GM12874 (cell line): ENCODE measurements at regions not wholly inside any gene's neighbourhood (a gene's known extent, or its start where the extent isn't known, plus 50 kb on each side); places are given as distances from the start of the nearest gene placed in this dataset.

Experiments
- TF ChIP-seq, protein P1 (sequence below): IDR thresholded peaks from 2 replicates; pipeline ENCODE4 v1.5.1; 2011; ENCODE audit warnings: low read depth, mild to moderate bottlenecking, control low read depth, low read length, moderate library complexity; ENCODE audit not compliant: insufficient read depth

- TF ChIP-seq, protein P1, sequence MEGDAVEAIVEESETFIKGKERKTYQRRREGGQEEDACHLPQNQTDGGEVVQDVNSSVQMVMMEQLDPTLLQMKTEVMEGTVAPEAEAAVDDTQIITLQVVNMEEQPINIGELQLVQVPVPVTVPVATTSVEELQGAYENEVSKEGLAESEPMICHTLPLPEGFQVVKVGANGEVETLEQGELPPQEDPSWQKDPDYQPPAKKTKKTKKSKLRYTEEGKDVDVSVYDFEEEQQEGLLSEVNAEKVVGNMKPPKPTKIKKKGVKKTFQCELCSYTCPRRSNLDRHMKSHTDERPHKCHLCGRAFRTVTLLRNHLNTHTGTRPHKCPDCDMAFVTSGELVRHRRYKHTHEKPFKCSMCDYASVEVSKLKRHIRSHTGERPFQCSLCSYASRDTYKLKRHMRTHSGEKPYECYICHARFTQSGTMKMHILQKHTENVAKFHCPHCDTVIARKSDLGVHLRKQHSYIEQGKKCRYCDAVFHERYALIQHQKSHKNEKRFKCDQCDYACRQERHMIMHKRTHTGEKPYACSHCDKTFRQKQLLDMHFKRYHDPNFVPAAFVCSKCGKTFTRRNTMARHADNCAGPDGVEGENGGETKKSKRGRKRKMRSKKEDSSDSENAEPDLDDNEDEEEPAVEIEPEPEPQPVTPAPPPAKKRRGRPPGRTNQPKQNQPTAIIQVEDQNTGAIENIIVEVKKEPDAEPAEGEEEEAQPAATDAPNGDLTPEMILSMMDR: no peak
These were observed 117.5 kb upstream of the CDK13 start for GRCh38 chr7:39832519-39833085.

GRCh38 chr7:39838326-39838725 is 111.7 kb upstream of the CDK13 start:
- TF ChIP-seq, protein P1: no peak

GRCh38 chr7:39845006-39845405 is 105.0 kb upstream of the CDK13 start:
- TF ChIP-seq, protein P1: no peak

DNA sequence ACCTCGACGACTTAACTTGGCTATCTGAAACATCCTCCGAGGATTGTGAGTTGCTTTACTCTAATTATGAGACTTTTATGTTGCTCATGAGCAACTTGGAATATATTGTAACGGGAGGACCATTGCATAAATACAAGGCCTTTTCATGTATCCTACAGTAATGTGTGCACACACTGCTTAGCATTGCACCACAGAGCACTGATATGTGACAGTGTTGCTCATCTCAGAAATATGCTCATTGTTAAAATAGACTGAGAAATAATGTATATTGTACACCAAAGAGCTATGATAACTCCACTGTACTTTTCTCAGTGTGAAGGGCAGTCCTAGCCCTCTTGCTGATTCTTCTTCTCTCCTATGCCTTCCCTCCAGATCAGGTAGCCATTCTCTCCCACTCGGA is 102.8 kb upstream of the CDK13 start:
- TF ChIP-seq, protein P1: no peak

DNA sequence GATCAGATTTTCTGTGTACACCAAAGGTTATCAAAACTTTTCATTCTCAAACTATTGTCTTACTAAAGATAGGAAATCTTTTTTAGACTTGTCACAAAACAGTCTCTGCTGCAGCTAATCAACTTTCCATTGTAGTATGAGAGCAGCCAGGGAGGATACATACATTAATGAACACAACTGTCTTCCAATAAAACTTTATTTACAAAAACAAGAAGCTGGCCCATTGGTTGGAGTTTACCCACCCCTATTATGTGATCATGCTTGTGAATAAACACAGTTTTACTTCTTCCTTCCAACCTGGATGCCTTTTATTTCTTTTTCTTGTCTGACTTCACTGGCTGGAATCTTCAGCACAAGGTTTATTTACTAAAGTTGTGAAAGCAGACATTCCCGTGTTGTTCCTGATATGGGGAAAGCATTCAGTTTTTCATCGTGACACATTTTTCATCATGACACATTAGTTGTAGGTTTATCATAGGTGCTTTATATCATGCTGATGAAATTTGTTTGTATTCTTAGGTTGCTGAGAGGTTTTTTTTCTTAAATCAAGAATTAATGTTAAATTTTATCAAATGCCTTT is 98.5 kb upstream of the CDK13 start:
- TF ChIP-seq, protein P1: no peak

GRCh38 chr7:39855325-39855674 is 94.8 kb upstream of the CDK13 start:
- TF ChIP-seq, protein P1: no peak

GRCh38 chr7:39880556-39880955 is 69.5 kb upstream of the CDK13 start:
- TF ChIP-seq, protein P1: no peak
